Neural progenitor cell (in vitro differentiated cells): ENCODE measurements at regions not wholly inside any gene's neighbourhood (a gene's known extent, or its start where the extent isn't known, plus 50 kb on each side); places are given as distances from the start of the nearest gene placed in this dataset.

Experiments used
- EZH2 ChIP-seq: fragments of 200-600 bp; sonication (generic); IDR thresholded peaks from 2 replicates; pipeline ENCODE4 v1.6.1; 2017; ENCODE audit warnings: antibody characterized with exemption, mild to moderate bottlenecking, moderate library complexity
- TF ChIP-seq, protein P1 (sequence below): fragments of 200-600 bp; sonication (generic); IDR thresholded peaks from 2 replicates; pipeline ENCODE4 v1.5.1; 2017; ENCODE audit warnings: antibody characterized with exemption, mild to moderate bottlenecking

DNA sequence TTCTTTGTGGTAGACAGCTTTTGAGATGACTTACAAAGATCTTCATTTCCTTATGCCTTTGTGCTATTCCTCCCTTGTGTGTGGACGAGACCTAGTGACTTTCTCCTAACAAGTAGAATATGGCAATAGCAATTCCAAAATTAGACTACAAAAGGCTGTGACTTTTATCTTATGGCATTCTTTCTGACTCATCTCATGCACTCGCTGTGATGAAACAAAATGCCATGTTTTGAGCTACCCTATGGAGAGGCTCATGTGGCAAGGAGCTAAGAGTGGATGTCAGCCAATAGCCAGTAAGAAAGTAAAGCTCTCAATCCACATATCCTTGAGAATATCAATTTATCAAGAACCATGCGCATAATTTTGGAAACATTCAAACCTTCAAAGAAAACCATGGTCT, 380.5 kb upstream of the SMC2 start:
- TF ChIP-seq, protein P1, sequence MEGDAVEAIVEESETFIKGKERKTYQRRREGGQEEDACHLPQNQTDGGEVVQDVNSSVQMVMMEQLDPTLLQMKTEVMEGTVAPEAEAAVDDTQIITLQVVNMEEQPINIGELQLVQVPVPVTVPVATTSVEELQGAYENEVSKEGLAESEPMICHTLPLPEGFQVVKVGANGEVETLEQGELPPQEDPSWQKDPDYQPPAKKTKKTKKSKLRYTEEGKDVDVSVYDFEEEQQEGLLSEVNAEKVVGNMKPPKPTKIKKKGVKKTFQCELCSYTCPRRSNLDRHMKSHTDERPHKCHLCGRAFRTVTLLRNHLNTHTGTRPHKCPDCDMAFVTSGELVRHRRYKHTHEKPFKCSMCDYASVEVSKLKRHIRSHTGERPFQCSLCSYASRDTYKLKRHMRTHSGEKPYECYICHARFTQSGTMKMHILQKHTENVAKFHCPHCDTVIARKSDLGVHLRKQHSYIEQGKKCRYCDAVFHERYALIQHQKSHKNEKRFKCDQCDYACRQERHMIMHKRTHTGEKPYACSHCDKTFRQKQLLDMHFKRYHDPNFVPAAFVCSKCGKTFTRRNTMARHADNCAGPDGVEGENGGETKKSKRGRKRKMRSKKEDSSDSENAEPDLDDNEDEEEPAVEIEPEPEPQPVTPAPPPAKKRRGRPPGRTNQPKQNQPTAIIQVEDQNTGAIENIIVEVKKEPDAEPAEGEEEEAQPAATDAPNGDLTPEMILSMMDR: no peak
- TF ChIP-seq EZH2: no peak
